ENCODE measurements at regions not wholly inside any gene's neighbourhood (a gene's known extent, or its start where the extent isn't known, plus 50 kb on each side); places are given as distances from the start of the nearest gene placed in this dataset.

DNA sequence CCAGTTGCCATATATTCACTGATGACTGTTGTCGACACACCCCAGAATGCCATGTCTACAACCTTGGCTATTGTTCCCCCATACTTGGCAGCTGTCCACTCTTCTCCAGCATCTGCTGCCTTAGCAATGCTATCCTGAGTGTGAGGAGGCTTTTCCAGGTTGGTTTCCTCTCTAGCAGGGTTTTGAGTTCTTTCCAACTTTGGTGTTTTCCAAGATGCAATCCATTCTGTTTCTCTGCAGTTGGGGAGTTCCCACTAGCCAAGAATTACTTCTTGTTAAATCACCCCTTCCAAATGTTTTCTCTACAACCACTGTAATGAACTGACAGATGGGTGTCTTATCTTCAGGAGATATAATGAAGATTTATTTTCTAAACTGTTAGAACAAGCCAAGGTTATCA lies 617.4 kb downstream of the CCSER2 start:
- no peak for DNase-seq
- intact Hi-C loops (cut with DNase I; ENCODE audit: low total_unique reads) (no loop called here), in situ Hi-C loops (cut with MboI; ENCODE audit: low pct_ligation_motif_present in 1 of 4, low pct_unique_long_range_greater_than_20kb in 1 of 4, low sequenced_read_pairs in 3 of 4) (no loop called here)
- no peaks in the 10 kb centered on the region for H3K4me1 ChIP-seq
- H3K36me3 ChIP-seq = no peaks in the 10 kb centered on the region
- no peak overlapping the region for H3K27ac ChIP-seq
- H3K4me3 ChIP-seq = no peak overlapping the region
- H3K9me3 ChIP-seq = no peaks in the 10 kb centered on the region
- H3K27me3 ChIP-seq = no peaks in the 10 kb centered on the region
- 64% methylated on average over 1 of the region's 1 CpG; no CpG with 5 or more reads in 1 of the 2 donors for WGBS, 2 donors (ENCODE audit: low coverage in 1 of 2)
- no peak for TF ChIP-seq POLR2AphosphoS5 (IDR thresholded peaks at IDR 0.05)
- no peak for TF ChIP-seq EP300 (IDR thresholded peaks at IDR 0.05; ENCODE audit: low read depth)
- TF ChIP-seq, protein P1, sequence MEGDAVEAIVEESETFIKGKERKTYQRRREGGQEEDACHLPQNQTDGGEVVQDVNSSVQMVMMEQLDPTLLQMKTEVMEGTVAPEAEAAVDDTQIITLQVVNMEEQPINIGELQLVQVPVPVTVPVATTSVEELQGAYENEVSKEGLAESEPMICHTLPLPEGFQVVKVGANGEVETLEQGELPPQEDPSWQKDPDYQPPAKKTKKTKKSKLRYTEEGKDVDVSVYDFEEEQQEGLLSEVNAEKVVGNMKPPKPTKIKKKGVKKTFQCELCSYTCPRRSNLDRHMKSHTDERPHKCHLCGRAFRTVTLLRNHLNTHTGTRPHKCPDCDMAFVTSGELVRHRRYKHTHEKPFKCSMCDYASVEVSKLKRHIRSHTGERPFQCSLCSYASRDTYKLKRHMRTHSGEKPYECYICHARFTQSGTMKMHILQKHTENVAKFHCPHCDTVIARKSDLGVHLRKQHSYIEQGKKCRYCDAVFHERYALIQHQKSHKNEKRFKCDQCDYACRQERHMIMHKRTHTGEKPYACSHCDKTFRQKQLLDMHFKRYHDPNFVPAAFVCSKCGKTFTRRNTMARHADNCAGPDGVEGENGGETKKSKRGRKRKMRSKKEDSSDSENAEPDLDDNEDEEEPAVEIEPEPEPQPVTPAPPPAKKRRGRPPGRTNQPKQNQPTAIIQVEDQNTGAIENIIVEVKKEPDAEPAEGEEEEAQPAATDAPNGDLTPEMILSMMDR (IDR thresholded peaks at IDR 0.05) = no peak
- TF ChIP-seq POLR2A (IDR thresholded peaks at IDR 0.05) = no peak

DNA sequence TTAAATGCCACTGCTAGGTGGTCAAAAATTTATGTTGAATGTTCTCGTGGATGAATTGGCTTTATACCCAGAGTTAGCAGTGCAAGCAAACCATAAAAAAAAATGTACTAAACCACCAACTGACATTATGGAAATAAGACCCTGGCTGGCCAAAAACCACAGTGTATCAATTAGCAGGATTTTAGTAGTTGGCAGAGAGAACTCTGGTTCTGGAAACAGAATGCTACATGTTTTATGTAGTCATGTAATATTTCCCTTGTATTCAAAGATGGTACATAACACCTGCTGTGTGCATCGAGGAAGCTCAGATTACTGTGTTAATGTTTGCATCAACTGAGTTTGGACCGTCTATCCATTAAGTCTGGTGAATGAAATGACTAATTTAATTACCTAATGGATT lies 618.5 kb downstream of the CCSER2 start:
- WGBS, 2 donors (ENCODE audit: low coverage in 1 of 2) = 33 to 51% methylated on average over 3 of the region's 3 CpGs
- H3K27me3 ChIP-seq = no peaks in the 10 kb centered on the region
- intact Hi-C loops (cut with DNase I; ENCODE audit: low total_unique reads) = no loop called here
- no peaks in the 10 kb centered on the region for H3K36me3 ChIP-seq
- no peak overlapping the region for H3K27ac ChIP-seq
- TF ChIP-seq POLR2AphosphoS5 (IDR thresholded peaks at IDR 0.05) = no peak
- no peak for TF ChIP-seq POLR2A (IDR thresholded peaks at IDR 0.05)
- TF ChIP-seq, protein P1 (IDR thresholded peaks at IDR 0.05) = no peak
- TF ChIP-seq EP300 (IDR thresholded peaks at IDR 0.05; ENCODE audit: low read depth) = no peak
- no peaks in the 10 kb centered on the region for H3K9me3 ChIP-seq
- no peak overlapping the region for H3K4me3 ChIP-seq
- H3K4me1 ChIP-seq = no peaks in the 10 kb centered on the region
- DNase-seq = no peak
- in situ Hi-C loops (cut with MboI; ENCODE audit: low pct_ligation_motif_present in 1 of 4, low pct_unique_long_range_greater_than_20kb in 1 of 4, low sequenced_read_pairs in 3 of 4) = no loop called here

DNA sequence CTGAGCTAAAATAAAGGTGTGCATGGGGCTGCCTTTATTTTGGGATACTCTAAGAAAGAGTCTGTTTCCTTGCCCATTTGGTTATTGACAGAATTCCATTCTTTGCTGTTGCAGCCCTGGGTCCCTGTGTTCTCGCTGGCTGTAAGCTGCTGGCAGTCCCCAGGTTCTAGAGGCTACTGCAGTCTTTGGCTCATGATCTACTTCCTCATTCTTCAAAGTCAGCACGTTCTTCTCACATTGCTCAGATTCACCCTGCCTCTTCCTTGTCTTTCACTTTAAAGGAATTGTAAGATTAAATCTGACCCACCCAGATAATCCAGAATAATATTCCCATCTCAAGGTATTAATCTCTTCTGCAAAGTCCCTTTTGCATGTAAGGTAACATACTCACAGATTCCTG lies 620.3 kb downstream of the CCSER2 start:
- intact Hi-C loops (cut with DNase I; ENCODE audit: low total_unique reads) (no loop called here), in situ Hi-C loops (cut with MboI; ENCODE audit: low pct_ligation_motif_present in 1 of 4, low pct_unique_long_range_greater_than_20kb in 1 of 4, low sequenced_read_pairs in 3 of 4) (no loop called here)
- Histone ChIP-seq H3K27me3 (no peaks in the 10 kb centered on the region), H3K9me3 (no peaks in the 10 kb centered on the region), H3K36me3 (no peaks in the 10 kb centered on the region), H3K4me3 (no peak overlapping the region), H3K4me1 (no peaks in the 10 kb centered on the region), H3K27ac (no peak overlapping the region)
- WGBS, 2 donors (ENCODE audit: low coverage in 1 of 2) = 20% methylated on average over 2 of the region's 2 CpGs; no CpG with 5 or more reads in 1 of the 2 donors
- TF ChIP-seq POLR2A (IDR thresholded peaks at IDR 0.05) = no peak
- no peak for TF ChIP-seq POLR2AphosphoS5 (IDR thresholded peaks at IDR 0.05)
- TF ChIP-seq, protein P1 (IDR thresholded peaks at IDR 0.05) = no peak
- TF ChIP-seq EP300 (IDR thresholded peaks at IDR 0.05; ENCODE audit: low read depth) = no peak
- DNase-seq = no peak

DNA sequence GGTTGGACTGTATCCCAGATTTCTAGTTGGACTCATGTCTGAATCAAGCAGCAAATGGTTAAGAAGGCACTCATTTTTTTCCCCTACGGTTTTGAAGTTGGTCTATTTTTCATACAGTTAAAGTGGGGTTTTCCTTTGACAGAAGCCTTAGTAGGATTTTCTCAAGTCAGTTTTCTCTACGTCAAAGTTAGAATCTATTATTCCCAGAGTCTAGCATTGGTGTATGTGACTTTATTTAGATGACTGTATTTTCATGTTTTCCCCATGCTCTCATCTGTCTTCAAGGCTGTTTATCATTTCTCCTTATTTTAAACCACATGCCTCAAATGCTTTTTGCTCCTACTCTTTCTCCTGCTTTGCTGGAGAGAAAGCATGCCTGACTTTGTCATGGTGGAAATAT lies 623.2 kb downstream of the CCSER2 start:
- in situ Hi-C loops (cut with MboI; ENCODE audit: low pct_ligation_motif_present in 1 of 4, low pct_unique_long_range_greater_than_20kb in 1 of 4, low sequenced_read_pairs in 3 of 4) = no loop called here
- WGBS, 2 donors (ENCODE audit: low coverage in 1 of 2) = 53 to 57% methylated on average over 2 of the region's 2 CpGs
- Histone ChIP-seq H3K36me3 (no peaks in the 10 kb centered on the region), H3K27me3 (no peaks in the 10 kb centered on the region), H3K4me1 (no peaks in the 10 kb centered on the region), H3K9me3 (no peaks in the 10 kb centered on the region), H3K4me3 (no peak overlapping the region), H3K27ac (no peak overlapping the region)
- DNase-seq = no peak
- intact Hi-C loops (cut with DNase I; ENCODE audit: low total_unique reads) = no loop called here
- TF ChIP-seq EP300 (IDR thresholded peaks at IDR 0.05; ENCODE audit: low read depth) (no peak), POLR2AphosphoS5 (IDR thresholded peaks at IDR 0.05) (no peak), POLR2A (IDR thresholded peaks at IDR 0.05) (no peak)
- TF ChIP-seq, protein P1 (IDR thresholded peaks at IDR 0.05) = no peak

Data from transverse colon (tissue), 4 donors.